NCI-H1694 treated with DMSO at 0.1 percent for 48 hours (cell line): ENCODE measurements at regions not wholly inside any gene's neighbourhood (a gene's known extent, or its start where the extent isn't known, plus 50 kb on each side); places are given as distances from the start of the nearest gene placed in this dataset.

ENCODE experiments used
- DNase-seq: peaks from one replicate; lab custom pipeline; 2025; lab: John Stamatoyannopoulos, UW

GRCh38 chr6:40720375-40720748 lies 133.2 kb upstream of the LRFN2 start:
- no peak for DNase-seq

GRCh38 chr6:40719671-40720374 lies 132.7 kb upstream of the LRFN2 start:
- no peak for DNase-seq

- DNase-seq, result no peak
Measured at GRCh38 chr6:40718401-40718800, 131.2 kb upstream of the LRFN2 start.

- DNase-seq, result no peak
Measured at GRCh38 chr6:40717411-40718057, 130.4 kb upstream of the LRFN2 start.

- DNase-seq, result no peak
Measured at GRCh38 chr6:40715570-40716403, 128.6 kb upstream of the LRFN2 start.

GRCh38 chr6:40714576-40715564 lies 127.7 kb upstream of the LRFN2 start:
- DNase-seq, result no peak

- no peak for DNase-seq
Measured at GRCh38 chr6:40714143-40714542, 127.0 kb upstream of the LRFN2 start.

GRCh38 chr6:40713002-40713719 lies 126.0 kb upstream of the LRFN2 start:
- no peak for DNase-seq

- peak; percentile 40 for DNase-seq
Measured at GRCh38 chr6:40710626-40711330, 123.6 kb upstream of the LRFN2 start.

- DNase-seq, result no peak
Measured at GRCh38 chr6:40708049-40708448, 120.9 kb upstream of the LRFN2 start.

GRCh38 chr6:40706178-40706577 lies 119.0 kb upstream of the LRFN2 start:
- DNase-seq, result no peak

GRCh38 chr6:40705354-40705753 lies 118.2 kb upstream of the LRFN2 start:
- DNase-seq, result no peak

- no peak for DNase-seq
Measured at GRCh38 chr6:40701352-40702007, 114.3 kb upstream of the LRFN2 start.

GRCh38 chr6:40700006-40700580 lies 112.9 kb upstream of the LRFN2 start:
- no peak for DNase-seq

- DNase-seq, result no peak
Measured at GRCh38 chr6:40695750-40696415, 108.7 kb upstream of the LRFN2 start.

GRCh38 chr6:40695114-40695513 lies 108.0 kb upstream of the LRFN2 start:
- no peak for DNase-seq

- no peak for DNase-seq
Measured at GRCh38 chr6:40693768-40694167, 106.6 kb upstream of the LRFN2 start.

- no peak for DNase-seq
Measured at GRCh38 chr6:40692337-40692736, 105.2 kb upstream of the LRFN2 start.

- DNase-seq, result no peak
Measured at GRCh38 chr6:40689185-40689584, 102.0 kb upstream of the LRFN2 start.
